Breast epithelium (tissue), 3 donors: ENCODE measurements at regions not wholly inside any gene's neighbourhood (a gene's known extent, or its start where the extent isn't known, plus 50 kb on each side); places are given as distances from the start of the nearest gene placed in this dataset.

Experiments
- CTCF ChIP-seq, 3 donors: fragments of 450-650 bp; IDR thresholded peaks; one replicate each; pipeline ENCODE4 v1.5.1; 2016 to 2017; ENCODE audit warnings: antibody characterized with exemption in 3 of 3, mild to moderate bottlenecking in 3 of 3, moderate library complexity in 3 of 3
- POLR2A ChIP-seq: fragments of 450-650 bp; IDR thresholded peaks from one replicate; pipeline ENCODE4 v1.6.1; 2016; ENCODE audit warnings: antibody characterized with exemption, mild to moderate bottlenecking, moderate library complexity

- TF ChIP-seq POLR2A, result no peak
- no peak for TF ChIP-seq CTCF (IDR thresholded peaks at IDR 0.05)
These were observed 335.1 kb downstream of the LTN1 start for GRCh38 chr21:28657566-28657965.
